Natural killer cell (primary cell): ENCODE measurements at regions not wholly inside any gene's neighbourhood (a gene's known extent, or its start where the extent isn't known, plus 50 kb on each side); places are given as distances from the start of the nearest gene placed in this dataset.
A peak's percentile ranks its signal among the peaks of the same experiment; 100 is the strongest.

Experiments
- ATAC-seq, 3 donors: fragments of 150-1000 bp in 2 of 3; fragments of 200-7000 bp in 1 of 3; cut with Tn5 transposase; 1 replicate in 1 of 3; 2 replicates in 2 of 3; pipeline ENCODE4 v1.10.0; 2021; ENCODE audit warnings: mild to moderate bottlenecking in 2 of 3, moderate library complexity in 2 of 3
- DNase-seq, 2 donors: peaks; one replicate each; pipeline versions ENCODE4 v3.0.0 to v3.0.0-alpha.2; 2013 to 2021; ENCODE audit warnings: mixed read lengths in 1 of 2
- H3K27ac ChIP-seq: one replicate; pipeline ENCODE4 v1.5.1; 2013; ENCODE audit warnings: mild to moderate bottlenecking, low read length
- H3K27me3 ChIP-seq: one replicate; pipeline ENCODE4 v1.6.1; 2013; ENCODE audit warnings: low read length; ENCODE audit not compliant: control insufficient read depth, insufficient read depth
- H3K36me3 ChIP-seq: one replicate; pipeline ENCODE4 v1.6.1; 2013; ENCODE audit warnings: low read length; ENCODE audit not compliant: control insufficient read depth, insufficient read depth
- H3K4me1 ChIP-seq: one replicate; pipeline ENCODE4 v1.6.1; 2013; ENCODE audit warnings: low read length; ENCODE audit not compliant: control insufficient read depth, insufficient read depth
- H3K4me3 ChIP-seq: one replicate; pipeline ENCODE4 v1.5.1; 2013; ENCODE audit warnings: low read length
- H3K9me3 ChIP-seq: one replicate; pipeline ENCODE4 v1.6.1; 2013; ENCODE audit warnings: low read length; ENCODE audit not compliant: control insufficient read depth, insufficient read depth
- H3K27ac Mint-ChIP-seq, 2 donors: one replicate each; pipeline ENCODE4 v1.8.0; 2022; ENCODE audit warnings: mild to moderate bottlenecking in 2 of 2, mixed read lengths in 2 of 2, moderate library complexity in 1 of 2
- H3K27me3 Mint-ChIP-seq, 2 donors: one replicate each; pipeline ENCODE4 v1.8.0; 2022; ENCODE audit warnings: low read depth in 2 of 2, mixed read lengths in 2 of 2
- H3K36me3 Mint-ChIP-seq: one replicate; pipeline ENCODE4 v1.8.0; 2022; ENCODE audit warnings: mixed read lengths
- H3K4me1 Mint-ChIP-seq, 2 donors: one replicate each; pipeline ENCODE4 v1.8.0; 2022; ENCODE audit warnings: mixed read lengths in 2 of 2
- H3K4me3 Mint-ChIP-seq: one replicate; pipeline ENCODE4 v1.8.0; 2022; ENCODE audit warnings: mild to moderate bottlenecking, moderate library complexity, mixed read lengths
- H3K9me3 Mint-ChIP-seq, 2 donors: one replicate each; pipeline ENCODE4 v1.8.0; 2022; ENCODE audit warnings: mixed read lengths in 2 of 2
- WGBS: methylation state at CpG from one replicate; pipeline ENCODE4 v1.1.7; 2013; ENCODE audit warnings: missing lambda C conversion rate; ENCODE audit not compliant: insufficient coverage; 5-methylcytosine and 5-hydroxymethylcytosine counted together
- intact Hi-C: fragments of 100-400 bp; cut with micrococcal nuclease; formaldehyde crosslinking; loops from one replicate; pipeline ENCODE4 v1.14.2; 2022
- TF ChIP-seq, protein P1 (sequence below): fragments of 200-600 bp; IDR thresholded peaks from one replicate; pipeline ENCODE4 v1.8.0; 2022; ENCODE audit warnings: antibody characterized with exemption

DNA sequence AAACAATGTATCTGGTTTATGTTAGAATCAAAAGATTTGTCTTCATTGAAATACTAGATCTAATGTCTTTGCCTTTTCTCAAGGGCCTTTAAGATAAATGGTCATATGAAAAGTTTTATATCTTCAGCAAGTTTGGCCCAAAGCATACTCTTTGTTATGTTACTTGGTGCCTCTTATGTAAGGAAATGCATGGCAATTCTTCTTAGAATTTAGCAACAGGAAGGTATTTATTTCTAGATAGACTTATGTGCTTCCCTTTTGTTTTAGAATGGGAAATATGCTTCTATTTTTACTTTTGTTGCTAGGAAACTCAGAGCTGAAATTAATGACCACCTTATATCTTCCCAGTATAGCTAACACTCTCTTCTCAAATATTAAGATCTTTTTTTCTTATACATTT lies 117.4 kb upstream of the DLX2 start:
- H3K4me3 ChIP-seq = no peak overlapping the region
- H3K27ac ChIP-seq = no peak overlapping the region
- no peaks in the 10 kb centered on the region for H3K9me3 Mint-ChIP-seq
- no peaks in the 10 kb centered on the region for H3K4me1 ChIP-seq
- no peaks in the 10 kb centered on the region for H3K36me3 Mint-ChIP-seq
- H3K4me3 Mint-ChIP-seq = no peak overlapping the region
- DNase-seq (no peak), ATAC-seq (no peak)
- TF ChIP-seq, protein P1, sequence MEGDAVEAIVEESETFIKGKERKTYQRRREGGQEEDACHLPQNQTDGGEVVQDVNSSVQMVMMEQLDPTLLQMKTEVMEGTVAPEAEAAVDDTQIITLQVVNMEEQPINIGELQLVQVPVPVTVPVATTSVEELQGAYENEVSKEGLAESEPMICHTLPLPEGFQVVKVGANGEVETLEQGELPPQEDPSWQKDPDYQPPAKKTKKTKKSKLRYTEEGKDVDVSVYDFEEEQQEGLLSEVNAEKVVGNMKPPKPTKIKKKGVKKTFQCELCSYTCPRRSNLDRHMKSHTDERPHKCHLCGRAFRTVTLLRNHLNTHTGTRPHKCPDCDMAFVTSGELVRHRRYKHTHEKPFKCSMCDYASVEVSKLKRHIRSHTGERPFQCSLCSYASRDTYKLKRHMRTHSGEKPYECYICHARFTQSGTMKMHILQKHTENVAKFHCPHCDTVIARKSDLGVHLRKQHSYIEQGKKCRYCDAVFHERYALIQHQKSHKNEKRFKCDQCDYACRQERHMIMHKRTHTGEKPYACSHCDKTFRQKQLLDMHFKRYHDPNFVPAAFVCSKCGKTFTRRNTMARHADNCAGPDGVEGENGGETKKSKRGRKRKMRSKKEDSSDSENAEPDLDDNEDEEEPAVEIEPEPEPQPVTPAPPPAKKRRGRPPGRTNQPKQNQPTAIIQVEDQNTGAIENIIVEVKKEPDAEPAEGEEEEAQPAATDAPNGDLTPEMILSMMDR = no peak
- no peaks in the 10 kb centered on the region for H3K4me1 Mint-ChIP-seq
- intact Hi-C loops = no loop called here
- no peaks in the 10 kb centered on the region for H3K9me3 ChIP-seq
- peaks cover 0 to 5% of the 10 kb centered on the region in 2 donors for H3K27me3 Mint-ChIP-seq
- H3K36me3 ChIP-seq = no peaks in the 10 kb centered on the region
- no peaks in the 10 kb centered on the region for H3K27me3 ChIP-seq
- H3K27ac Mint-ChIP-seq = no peak overlapping the region

DNA sequence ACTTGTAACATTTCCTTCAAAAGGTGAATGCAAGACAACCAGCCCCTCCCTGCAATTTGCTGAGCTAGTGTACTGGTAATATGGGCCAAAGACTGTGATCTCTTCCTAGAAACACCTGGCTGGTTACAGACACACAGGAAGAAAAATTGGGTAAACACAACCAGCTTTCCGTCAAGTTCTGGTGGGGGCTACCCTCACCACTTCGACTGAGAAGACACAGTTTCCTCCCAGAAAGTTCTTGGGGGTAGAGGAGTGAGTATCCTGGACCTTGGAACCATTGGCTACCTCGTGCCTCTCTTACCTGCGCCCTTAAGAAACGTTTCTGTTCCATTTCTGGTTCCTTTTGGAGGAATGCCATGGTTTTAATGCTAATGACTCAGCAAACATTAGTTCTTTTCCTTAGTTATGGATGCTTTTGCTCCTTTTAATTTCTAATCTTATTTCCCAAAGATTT lies 120.9 kb upstream of the DLX2 start:
- H3K4me3 ChIP-seq = no peak overlapping the region
- peaks cover 0 to 12% of the 10 kb centered on the region in 2 donors for H3K27me3 Mint-ChIP-seq
- no peaks in the 10 kb centered on the region for H3K27me3 ChIP-seq
- 35% methylated on average over 5 of the region's 5 CpGs for WGBS
- intact Hi-C loops = no loop called here
- no peak overlapping the region for H3K4me3 Mint-ChIP-seq
- no peak overlapping the region for H3K27ac ChIP-seq
- no peak for ATAC-seq
- no peaks in the 10 kb centered on the region for H3K9me3 ChIP-seq
- DNase-seq = peak in 1 of 2 donors; percentile 29
- TF ChIP-seq, protein P1 = no peak
- H3K36me3 Mint-ChIP-seq = no peaks in the 10 kb centered on the region
- H3K4me1 ChIP-seq = no peaks in the 10 kb centered on the region
- no peaks in the 10 kb centered on the region for H3K4me1 Mint-ChIP-seq
- no peaks in the 10 kb centered on the region for H3K36me3 ChIP-seq
- H3K27ac Mint-ChIP-seq = no peak overlapping the region
- no peaks in the 10 kb centered on the region for H3K9me3 Mint-ChIP-seq

DNA sequence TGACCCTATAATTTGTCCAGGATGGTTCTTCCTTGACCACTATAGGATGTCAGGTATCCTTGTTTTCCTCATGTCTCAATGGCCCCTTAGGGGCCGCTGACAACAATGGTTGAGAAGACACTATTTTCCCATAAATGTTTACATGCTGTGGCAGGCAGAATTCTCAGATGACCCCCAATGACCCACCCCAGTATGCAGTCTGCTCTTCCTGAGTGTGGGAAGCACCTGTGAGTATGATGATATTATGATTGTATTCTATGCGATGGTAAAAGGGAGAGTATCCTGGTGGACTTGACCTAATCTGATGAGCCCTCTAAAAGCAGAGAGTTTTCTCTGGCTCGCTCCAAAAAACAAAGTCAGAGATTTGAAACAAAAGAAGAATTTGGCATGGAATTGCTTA lies 123.1 kb upstream of the DLX2 start:
- Histone ChIP-seq H3K27me3 (no peaks in the 10 kb centered on the region), H3K9me3 (no peaks in the 10 kb centered on the region), H3K36me3 (no peaks in the 10 kb centered on the region), H3K4me1 (no peaks in the 10 kb centered on the region), H3K27ac (no peak overlapping the region), H3K4me3 (no peak overlapping the region)
- H3K4me1 Mint-ChIP-seq = no peaks in the 10 kb centered on the region
- no peak for DNase-seq
- H3K27me3 Mint-ChIP-seq = peaks cover 8 to 12% of the 10 kb centered on the region in 2 donors
- H3K4me3 Mint-ChIP-seq = no peak overlapping the region
- whole genome bisulfite sequencing = 91% methylated on average over 2 of the region's 3 CpGs
- TF ChIP-seq, protein P1 = no peak
- no peak overlapping the region for H3K27ac Mint-ChIP-seq
- H3K36me3 Mint-ChIP-seq = no peaks in the 10 kb centered on the region
- no peaks in the 10 kb centered on the region for H3K9me3 Mint-ChIP-seq
- no peak for ATAC-seq
- intact Hi-C loops = no loop called here

DNA sequence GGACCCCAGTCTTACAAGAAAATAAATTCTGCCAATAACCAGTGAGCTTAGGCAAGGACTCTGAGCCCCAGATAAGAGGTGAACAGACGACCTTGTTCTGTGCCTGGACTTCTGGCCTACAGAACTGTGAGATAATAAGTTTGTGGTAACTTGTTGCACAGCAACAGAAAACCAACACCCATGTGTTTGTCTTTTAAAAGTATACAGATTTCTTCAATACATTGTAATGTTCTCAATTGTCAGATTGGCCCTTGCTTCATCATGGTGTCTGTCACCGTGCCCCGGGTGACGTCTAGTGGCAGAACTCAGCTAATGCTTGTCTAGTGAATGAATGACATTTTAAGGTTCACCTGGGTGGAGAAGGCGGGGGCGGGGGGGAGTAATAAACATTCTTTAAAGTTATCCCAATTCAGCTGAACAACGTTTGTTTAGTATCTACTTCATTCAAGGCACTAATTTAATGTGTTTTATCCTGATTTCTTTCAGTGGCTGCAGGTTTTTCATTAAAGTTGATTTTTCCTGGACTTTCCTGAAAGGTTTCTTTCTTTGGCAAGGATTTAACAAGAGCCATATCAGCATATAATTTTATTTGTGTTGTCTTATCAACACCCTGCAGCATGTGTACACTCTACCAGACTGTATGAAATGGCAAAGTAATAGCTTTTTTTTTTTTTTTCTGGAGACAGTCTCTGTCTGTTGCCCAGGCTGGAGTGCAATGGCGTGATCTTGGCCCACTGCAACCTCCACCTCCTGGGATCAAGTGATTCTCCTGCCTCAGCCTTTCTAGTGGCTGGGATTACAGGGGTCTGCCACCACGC lies 123.8 kb upstream of the DLX2 start:
- TF ChIP-seq, protein P1 = no peak
- Histone ChIP-seq H3K9me3 (no peaks in the 10 kb centered on the region), H3K4me3 (no peak overlapping the region), H3K36me3 (no peaks in the 10 kb centered on the region), H3K27me3 (no peaks in the 10 kb centered on the region), H3K27ac (no peak overlapping the region), H3K4me1 (no peaks in the 10 kb centered on the region)
- WGBS = 72% methylated on average over 6 of the region's 9 CpGs
- Mint-ChIP-seq H3K27ac (no peak overlapping the region), H3K4me3 (no peak overlapping the region), H3K4me1 (no peaks in the 10 kb centered on the region), H3K9me3 (no peaks in the 10 kb centered on the region), H3K36me3 (no peaks in the 10 kb centered on the region), H3K27me3 (peaks cover 11 to 12% of the 10 kb centered on the region in 2 donors)
- ATAC-seq (peak in 2 of 3 donors; percentile 49 to 64), DNase-seq (peak in 1 of 2 donors; percentile 50)
- intact Hi-C loops = no loop called here
